H9 (cell line): ENCODE measurements at regions not wholly inside any gene's neighbourhood (a gene's known extent, or its start where the extent isn't known, plus 50 kb on each side); places are given as distances from the start of the nearest gene placed in this dataset.
"Not testable (repeated sequence)": the region's sequence is repeated elsewhere in the genome, so short reads cannot be mapped to it uniquely, and the experiment has no call there.

Experiments
- DNase-seq: peaks from one replicate; pipeline ENCODE4 v3.0.0-alpha.2; 2017
- H2AFZ ChIP-seq: one replicate; pipeline ENCODE4 v1.6.1; 2013; ENCODE audit warnings: mild to moderate bottlenecking, low read length, control low read depth, moderate library complexity
- H2AK5ac ChIP-seq: 2 replicates; pipeline ENCODE4 v1.6.1; 2013; ENCODE audit warnings: low read length, control low read depth, mixed read lengths; ENCODE audit not compliant: insufficient read length
- H2BK120ac ChIP-seq: one replicate; pipeline ENCODE4 v1.6.1; 2013; ENCODE audit warnings: low read depth, mild to moderate bottlenecking, low read length, control low read depth, inconsistent platforms; ENCODE audit not compliant: poor library complexity, severe bottlenecking
- H2BK12ac ChIP-seq: 2 replicates; pipeline ENCODE4 v1.6.1; 2013; ENCODE audit warnings: low read length, control low read depth, mixed read lengths, low read depth; ENCODE audit not compliant: insufficient read length
- H2BK15ac ChIP-seq: 2 replicates; pipeline ENCODE4 v1.6.1; 2013; ENCODE audit warnings: low read depth, low read length, control low read depth
- H2BK20ac ChIP-seq: one replicate; pipeline ENCODE4 v1.6.1; 2013; ENCODE audit warnings: low read depth, mild to moderate bottlenecking, low read length, control low read depth, inconsistent platforms; ENCODE audit not compliant: poor library complexity, severe bottlenecking
- H2BK5ac ChIP-seq: 2 replicates; pipeline ENCODE4 v1.6.1; 2013; ENCODE audit warnings: low read length, control low read depth, mixed read lengths; ENCODE audit not compliant: insufficient read length
- H3K14ac ChIP-seq: 2 replicates; pipeline ENCODE4 v1.6.1; 2013; ENCODE audit warnings: low read length, control low read depth; ENCODE audit not compliant: insufficient read depth
- H3K18ac ChIP-seq: 2 replicates; pipeline ENCODE4 v1.6.1; 2013; ENCODE audit warnings: low read depth, mild to moderate bottlenecking, mixed read lengths, low read length, control low read depth; ENCODE audit not compliant: insufficient read length
- H3K23ac ChIP-seq: 2 replicates; pipeline ENCODE4 v1.6.1; 2013; ENCODE audit warnings: low read length, control low read depth, mixed read lengths, low read depth; ENCODE audit not compliant: insufficient read length
- H3K23me2 ChIP-seq: 2 replicates; pipeline ENCODE4 v1.6.1; 2013; ENCODE audit warnings: low read depth, mild to moderate bottlenecking, mixed read lengths, low read length, control low read depth; ENCODE audit not compliant: insufficient read length, poor library complexity, severe bottlenecking
- H3K27ac ChIP-seq: 2 replicates; pipeline ENCODE4 v1.5.1; 2013; ENCODE audit warnings: low read length, control low read depth, mixed read lengths, low read depth; ENCODE audit not compliant: insufficient read length
- H3K27me3 ChIP-seq: 2 replicates; pipeline ENCODE4 v1.6.1; 2013; ENCODE audit warnings: low read length, control low read depth, inconsistent platforms; ENCODE audit not compliant: insufficient read depth
- H3K4ac ChIP-seq: 2 replicates; pipeline ENCODE4 v1.6.1; 2013; ENCODE audit warnings: low read depth, mild to moderate bottlenecking, control low read depth, inconsistent platforms, low read length, moderate library complexity
- H3K4me1 ChIP-seq: 2 replicates; pipeline ENCODE4 v1.6.1; 2013; ENCODE audit warnings: low read length, control low read depth, inconsistent platforms; ENCODE audit not compliant: insufficient read depth
- H3K4me2 ChIP-seq: 2 replicates; pipeline ENCODE4 v1.6.1; 2013; ENCODE audit warnings: low read length, control low read depth, mixed read lengths; ENCODE audit not compliant: insufficient read length, insufficient read depth
- H3K56ac ChIP-seq: 2 replicates; pipeline ENCODE4 v1.6.1; 2013; ENCODE audit warnings: low read depth, mild to moderate bottlenecking, mixed read lengths, low read length, control low read depth; ENCODE audit not compliant: insufficient read length
- H3K79me1 ChIP-seq: 2 replicates; pipeline ENCODE4 v1.6.1; 2013; ENCODE audit warnings: low read depth, mild to moderate bottlenecking, moderate library complexity, low read length, control low read depth, inconsistent platforms; ENCODE audit not compliant: insufficient read depth, poor library complexity, severe bottlenecking
- H3K79me2 ChIP-seq: 2 replicates; pipeline ENCODE4 v1.6.1; 2013; ENCODE audit warnings: low read length, control low read depth, inconsistent platforms; ENCODE audit not compliant: insufficient read depth
- H3K9ac ChIP-seq: 2 replicates; pipeline ENCODE4 v1.6.1; 2013; ENCODE audit warnings: low read length, control low read depth, mixed read lengths; ENCODE audit not compliant: insufficient read length; ENCODE audit errors: extremely low read depth
- H3K9me3 ChIP-seq: one replicate; pipeline ENCODE4 v1.6.1; 2013; ENCODE audit warnings: low read depth, low read length, inconsistent platforms; ENCODE audit not compliant: control insufficient read depth
- H3T11ph ChIP-seq: one replicate; pipeline ENCODE4 v1.6.1; 2013; ENCODE audit warnings: mild to moderate bottlenecking, low read length, control low read depth, inconsistent platforms
- H4K20me1 ChIP-seq: one replicate; pipeline ENCODE4 v1.6.1; 2013; ENCODE audit not compliant: control insufficient read depth, insufficient read length, insufficient read depth
- H4K5ac ChIP-seq: 2 replicates; pipeline ENCODE4 v1.6.1; 2013; ENCODE audit warnings: low read depth, mild to moderate bottlenecking, mixed read lengths, low read length, control low read depth; ENCODE audit not compliant: insufficient read length
- H4K8ac ChIP-seq: replicated peaks from 2 replicates; pipeline ENCODE4 v1.6.1; 2013; ENCODE audit warnings: low read length, control low read depth, mixed read lengths, low read depth; ENCODE audit not compliant: insufficient read length
- H4K91ac ChIP-seq: 2 replicates; pipeline ENCODE4 v1.6.1; 2013; ENCODE audit warnings: low read depth, mild to moderate bottlenecking, moderate library complexity, mixed read lengths, low read length, control low read depth; ENCODE audit not compliant: insufficient read length
- H3K27ac Mint-ChIP-seq, 3 experiments: 2 replicates in 2 of 3; 3 replicates in 1 of 3; pipeline ENCODE4 v1.8.0; 2020 to 2021; ENCODE audit warnings: mixed read lengths in 3 of 3, mild to moderate bottlenecking in 1 of 3, moderate library complexity in 1 of 3
- H3K27me3 Mint-ChIP-seq: 2 replicates; pipeline ENCODE4 v1.8.0; 2021; ENCODE audit warnings: low read depth, mild to moderate bottlenecking, moderate library complexity, mixed read lengths
- H3K36me3 Mint-ChIP-seq, 3 experiments: 2 replicates in 2 of 3; 3 replicates in 1 of 3; pipeline ENCODE4 v1.8.0; 2020 to 2021; ENCODE audit warnings: low read depth in 3 of 3, mixed read lengths in 3 of 3; ENCODE audit not compliant: insufficient read depth in 1 of 3
- H3K4me1 Mint-ChIP-seq, 2 experiments: 2 replicates each; pipeline ENCODE4 v1.8.0; 2020; ENCODE audit warnings: mixed read lengths in 2 of 2
- H3K4me3 Mint-ChIP-seq, 2 experiments: 2 replicates in 1 of 2; 3 replicates in 1 of 2; pipeline ENCODE4 v1.8.0; 2020 to 2021; ENCODE audit warnings: mild to moderate bottlenecking in 2 of 2, mixed read lengths in 2 of 2, moderate library complexity in 1 of 2
- H3K9me3 Mint-ChIP-seq, 2 experiments: 2 replicates in 1 of 2; 3 replicates in 1 of 2; pipeline ENCODE4 v1.8.0; 2020; ENCODE audit warnings: mild to moderate bottlenecking in 2 of 2, mixed read lengths in 2 of 2, moderate library complexity in 1 of 2
- WGBS: extraction: QIAGEN DNeasy Blood & Tissue Kit; methylation state at CpG from one replicate; pipeline ENCODE4 v1.1.7; 2013; ENCODE audit warnings: missing lambda C conversion rate, low lambda C conversion rate, mixed read lengths; ENCODE audit not compliant: insufficient read length; ENCODE audit errors: extremely low coverage; 5-methylcytosine and 5-hydroxymethylcytosine counted together
- TF ChIP-seq, protein P1 (sequence below): fragments of 200-600 bp; sonication (generic); conservative IDR thresholded peaks from 3 replicates; pipeline ENCODE4 v1.8.0; 2021; ENCODE audit warnings: antibody characterized with exemption, mild to moderate bottlenecking

DNA sequence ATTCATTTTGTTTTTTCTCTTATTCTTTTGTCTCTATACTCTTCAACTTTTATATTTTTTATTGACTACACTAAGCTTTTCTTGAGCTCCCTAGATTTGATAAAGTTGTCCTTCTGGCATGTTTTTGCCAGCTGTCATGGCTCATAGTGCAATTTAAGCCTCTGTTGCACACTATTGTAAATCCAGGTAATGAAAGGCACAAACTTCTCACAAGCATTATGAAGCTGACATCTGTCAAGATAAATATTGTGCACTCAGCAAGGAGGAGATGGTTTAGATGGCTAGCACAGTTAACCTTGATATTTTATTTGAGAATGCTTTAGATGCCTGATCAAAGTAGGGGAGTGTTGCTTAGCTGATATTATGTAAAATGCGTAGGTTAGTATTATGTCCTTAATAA lies 1280.9 kb downstream of the NSUN3 start:
- H2BK20ac ChIP-seq = no peak overlapping the region
- H3K4me3 Mint-ChIP-seq = no peak overlapping the region
- H2BK120ac ChIP-seq = no peak overlapping the region
- no peak overlapping the region for H2BK12ac ChIP-seq
- H3K4me2 ChIP-seq = no peak overlapping the region
- H3K23ac ChIP-seq = no peak overlapping the region
- H3K79me1 ChIP-seq = no peaks in the 10 kb centered on the region
- peaks cover 12 to 13% of the 10 kb centered on the region in 2 experiments for H3K9me3 Mint-ChIP-seq
- H3K23me2 ChIP-seq = no peaks in the 10 kb centered on the region
- no peak overlapping the region for H3K27ac ChIP-seq
- 100% methylated on average over 1 of the region's 1 CpG for WGBS
- H4K8ac ChIP-seq = no peak overlapping the region
- H3K14ac ChIP-seq = no peak overlapping the region
- H3K27me3 Mint-ChIP-seq = no peaks in the 10 kb centered on the region
- H3K27me3 ChIP-seq = no peaks in the 10 kb centered on the region
- H3K18ac ChIP-seq = no peak overlapping the region
- H4K5ac ChIP-seq = no peak overlapping the region
- no peaks in the 10 kb centered on the region for H4K20me1 ChIP-seq
- peaks cover 29 to 36% of the 10 kb centered on the region in 2 experiments for H3K4me1 Mint-ChIP-seq
- no peaks in the 10 kb centered on the region for H3K9me3 ChIP-seq
- TF ChIP-seq, protein P1, sequence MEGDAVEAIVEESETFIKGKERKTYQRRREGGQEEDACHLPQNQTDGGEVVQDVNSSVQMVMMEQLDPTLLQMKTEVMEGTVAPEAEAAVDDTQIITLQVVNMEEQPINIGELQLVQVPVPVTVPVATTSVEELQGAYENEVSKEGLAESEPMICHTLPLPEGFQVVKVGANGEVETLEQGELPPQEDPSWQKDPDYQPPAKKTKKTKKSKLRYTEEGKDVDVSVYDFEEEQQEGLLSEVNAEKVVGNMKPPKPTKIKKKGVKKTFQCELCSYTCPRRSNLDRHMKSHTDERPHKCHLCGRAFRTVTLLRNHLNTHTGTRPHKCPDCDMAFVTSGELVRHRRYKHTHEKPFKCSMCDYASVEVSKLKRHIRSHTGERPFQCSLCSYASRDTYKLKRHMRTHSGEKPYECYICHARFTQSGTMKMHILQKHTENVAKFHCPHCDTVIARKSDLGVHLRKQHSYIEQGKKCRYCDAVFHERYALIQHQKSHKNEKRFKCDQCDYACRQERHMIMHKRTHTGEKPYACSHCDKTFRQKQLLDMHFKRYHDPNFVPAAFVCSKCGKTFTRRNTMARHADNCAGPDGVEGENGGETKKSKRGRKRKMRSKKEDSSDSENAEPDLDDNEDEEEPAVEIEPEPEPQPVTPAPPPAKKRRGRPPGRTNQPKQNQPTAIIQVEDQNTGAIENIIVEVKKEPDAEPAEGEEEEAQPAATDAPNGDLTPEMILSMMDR = no peak
- no peak overlapping the region for H2BK5ac ChIP-seq
- H3K27ac Mint-ChIP-seq = peak overlapping the region in 2 of 3 experiments; percentile 65 to 70; a peak in 4 of 7 replicates
- no peak overlapping the region for H3K9ac ChIP-seq
- H3K79me2 ChIP-seq = no peaks in the 10 kb centered on the region
- no peak overlapping the region for H2BK15ac ChIP-seq
- no peaks in the 10 kb centered on the region; the same call in 1 of the 2 replicates for H3K4me1 ChIP-seq
- H2AFZ ChIP-seq = no peak overlapping the region
- DNase-seq = no peak
- no peak overlapping the region for H2AK5ac ChIP-seq
- H4K91ac ChIP-seq = no peak overlapping the region
- H3K4ac ChIP-seq = no peak overlapping the region
- H3K36me3 Mint-ChIP-seq = peaks cover 0 to 15% (median 11%) of the 10 kb centered on the region in 3 experiments; a peak in 5 of 7 replicates
- no peak overlapping the region for H3T11ph ChIP-seq
- no peak overlapping the region for H3K56ac ChIP-seq

DNA sequence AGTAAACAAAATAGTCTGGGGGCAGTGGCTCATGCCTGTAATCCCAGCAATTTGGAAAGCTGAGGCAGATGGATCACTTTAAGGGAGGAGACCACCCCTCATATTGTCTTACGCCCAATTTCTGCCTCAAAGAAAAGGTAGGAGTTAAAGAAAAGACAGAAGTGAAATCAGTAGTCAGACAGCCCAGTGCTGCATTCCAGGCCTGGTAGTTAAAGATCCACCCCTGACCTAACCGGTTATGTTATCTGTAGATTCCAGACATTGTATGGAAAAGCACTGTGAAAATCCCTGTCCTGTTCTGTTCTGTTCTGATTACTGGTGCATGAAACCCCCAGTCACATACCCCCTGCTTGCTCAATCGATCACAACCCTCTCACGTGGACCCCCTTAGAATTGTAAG lies 1285.1 kb downstream of the NSUN3 start:
- not testable (repeated sequence) for H3K9me3 ChIP-seq, H2BK20ac ChIP-seq, H3K4me3 Mint-ChIP-seq, H3K79me1 ChIP-seq, H3K9ac ChIP-seq, H4K8ac ChIP-seq, H4K5ac ChIP-seq, H3K4me2 ChIP-seq, H3K4me1 ChIP-seq, H3K27ac ChIP-seq, H3K56ac ChIP-seq, H3T11ph ChIP-seq, H3K27me3 ChIP-seq, H3K79me2 ChIP-seq, H3K4ac ChIP-seq, DNase-seq, H3K23ac ChIP-seq, H4K91ac ChIP-seq, H2AFZ ChIP-seq, H2AK5ac ChIP-seq, H3K14ac ChIP-seq, H2BK5ac ChIP-seq, H2BK15ac ChIP-seq, H3K18ac ChIP-seq, H3K23me2 ChIP-seq, H3K27me3 Mint-ChIP-seq, H2BK120ac ChIP-seq, H4K20me1 ChIP-seq, H2BK12ac ChIP-seq
- WGBS = no CpG with 5 or more reads among the region's 4 CpGs
- Mint-ChIP-seq H3K36me3 (peaks cover 0 to 17% (median 11%) of the 10 kb centered on the region in 3 experiments; a peak in 5 of 7 replicates), H3K27ac (peak overlapping the region; percentile 28 to 95 (median 28); a peak in 5 of 7 replicates), H3K9me3 (peaks cover 12 to 15% of the 10 kb centered on the region in 2 experiments), H3K4me1 (peaks cover 38 to 50% of the 10 kb centered on the region in 2 experiments)
